Stimulated activated CD4-positive, alpha-beta T cell treated with anti-CD3 and anti-CD28 coated beads, Interleukin-4, amount 100 ng/mL, for 4 hours (primary cell): ENCODE measurements at regions not wholly inside any gene's neighbourhood (a gene's known extent, or its start where the extent isn't known, plus 50 kb on each side); places are given as distances from the start of the nearest gene placed in this dataset.

ENCODE experiments used
- DNase-seq, 2 experiments: peaks; one replicate each; pipeline ENCODE4 v3.0.0-alpha.2; 2020

GRCh38 chr2:239538357-239539052, 137.7 kb upstream of the HDAC4 start:
- no peak for DNase-seq

GRCh38 chr2:239537633-239538356, 137.0 kb upstream of the HDAC4 start:
- no peak for DNase-seq

DNA sequence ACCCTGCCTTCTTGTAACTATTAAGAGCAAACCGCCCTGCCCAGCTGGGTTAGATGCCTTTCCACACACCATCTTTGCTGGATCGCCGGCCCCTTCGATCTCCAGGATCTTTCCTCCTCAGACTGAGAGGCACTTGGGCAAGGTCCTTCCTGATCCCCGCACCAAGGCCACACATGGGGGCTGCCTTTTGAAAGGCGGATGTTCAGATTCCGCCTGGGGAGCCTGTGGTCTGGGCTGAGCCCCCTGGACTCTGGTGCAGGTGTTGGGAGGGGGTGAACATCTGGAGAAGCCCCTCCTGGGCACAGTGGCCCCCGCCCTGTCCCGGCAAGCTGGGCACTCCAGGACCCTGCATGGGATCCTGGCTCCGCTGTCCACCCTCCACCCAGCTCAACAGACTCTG, 135.4 kb upstream of the HDAC4 start:
- no peak for DNase-seq

DNA sequence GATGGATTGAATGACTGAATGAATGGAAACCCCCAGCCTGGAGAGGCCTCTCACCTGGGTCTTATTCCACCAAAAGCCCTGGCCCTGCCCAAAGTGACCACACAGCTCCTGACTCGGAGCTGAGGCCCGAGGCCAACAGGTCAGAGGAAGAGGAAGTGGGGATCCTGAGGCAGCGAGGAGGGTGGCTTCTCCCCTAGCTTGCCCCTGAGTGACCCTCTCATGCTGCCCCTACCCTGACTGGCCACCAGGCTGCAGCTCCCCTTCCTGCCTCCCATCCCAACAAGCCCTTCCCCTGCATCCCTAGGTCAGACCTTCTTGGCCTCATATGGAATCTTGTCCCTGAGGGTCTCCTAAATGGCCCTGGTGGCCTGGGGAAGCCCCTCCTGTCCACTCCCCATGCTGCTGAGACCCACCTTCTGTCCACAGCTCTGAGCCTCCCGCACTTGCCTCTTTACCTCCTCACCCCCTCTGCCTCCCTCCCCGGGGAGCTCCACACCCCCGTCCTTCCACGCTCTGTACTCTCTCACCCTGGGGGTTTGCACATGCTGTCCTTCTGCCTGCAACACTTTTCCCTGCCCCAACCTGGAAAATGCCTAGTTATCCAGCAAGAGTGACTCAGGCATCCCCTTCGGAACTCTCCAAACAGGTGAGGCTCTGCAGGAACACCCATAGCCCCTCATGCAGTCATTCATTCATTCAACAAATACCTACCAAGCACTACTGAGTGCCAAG, 134.8 kb upstream of the HDAC4 start:
- no peak for DNase-seq

- no peak for DNase-seq
Measured at GRCh38 chr2:239534581-239535412, 134.0 kb upstream of the HDAC4 start.

GRCh38 chr2:239533569-239534316, 132.9 kb upstream of the HDAC4 start:
- DNase-seq, result no peak

- DNase-seq, result no peak
Measured at GRCh38 chr2:239532859-239533258, 132.0 kb upstream of the HDAC4 start.

DNA sequence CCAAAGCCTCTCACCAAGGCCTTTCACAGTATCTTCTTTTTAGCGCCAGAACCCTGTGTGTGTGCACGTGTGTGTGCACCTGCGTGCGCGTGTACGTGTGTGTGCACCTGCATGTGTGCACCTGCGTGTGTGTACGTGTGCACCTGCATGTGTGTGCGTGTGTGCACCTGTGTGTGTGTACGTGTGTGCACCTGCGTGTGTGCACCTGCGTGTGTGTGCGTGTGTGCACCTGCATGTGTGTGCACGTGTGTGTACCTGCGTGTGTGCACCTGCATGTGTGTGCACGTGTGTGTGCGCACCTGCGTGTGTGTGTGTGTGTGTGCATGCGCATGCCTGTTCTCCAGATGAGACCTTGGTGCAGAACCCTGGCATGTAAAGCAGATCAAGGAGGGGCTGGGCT, 131.4 kb upstream of the HDAC4 start:
- no peak for DNase-seq

- no peak for DNase-seq
Measured at GRCh38 chr2:239531456-239532241, 130.8 kb upstream of the HDAC4 start.

DNA sequence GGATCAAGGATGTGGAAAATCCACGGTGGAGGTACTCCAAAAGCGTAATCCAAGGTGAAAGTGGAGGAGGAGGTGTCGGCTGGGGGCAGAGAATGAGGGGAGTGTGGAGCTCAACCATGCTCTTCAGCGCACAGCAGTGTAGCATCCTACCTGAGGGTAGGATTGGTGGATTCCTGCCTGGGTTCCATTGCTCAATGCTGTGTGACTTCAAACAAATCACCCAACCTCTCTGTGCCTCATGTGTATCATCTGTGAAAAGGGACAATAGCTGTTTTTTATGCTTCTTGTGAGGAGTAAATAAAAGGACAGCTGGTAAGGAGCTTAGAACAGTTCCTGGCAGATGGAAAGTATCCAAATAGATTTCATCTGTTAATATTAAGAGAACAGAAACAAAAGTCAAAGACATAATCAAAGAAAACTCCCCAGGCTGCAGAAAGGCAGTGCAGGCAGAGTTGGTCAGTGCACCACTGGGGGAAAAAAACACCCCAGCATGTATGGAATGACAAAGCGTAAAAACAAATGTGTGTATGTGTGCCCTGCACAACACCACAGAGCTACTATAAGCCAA, 130.0 kb upstream of the HDAC4 start:
- no peak for DNase-seq

GRCh38 chr2:239529313-239530015, 128.6 kb upstream of the HDAC4 start:
- DNase-seq, result no peak

- no peak for DNase-seq
Measured at GRCh38 chr2:239528883-239529282, 128.1 kb upstream of the HDAC4 start.

- no peak for DNase-seq
Measured at GRCh38 chr2:239528146-239528545, 127.3 kb upstream of the HDAC4 start.

DNA sequence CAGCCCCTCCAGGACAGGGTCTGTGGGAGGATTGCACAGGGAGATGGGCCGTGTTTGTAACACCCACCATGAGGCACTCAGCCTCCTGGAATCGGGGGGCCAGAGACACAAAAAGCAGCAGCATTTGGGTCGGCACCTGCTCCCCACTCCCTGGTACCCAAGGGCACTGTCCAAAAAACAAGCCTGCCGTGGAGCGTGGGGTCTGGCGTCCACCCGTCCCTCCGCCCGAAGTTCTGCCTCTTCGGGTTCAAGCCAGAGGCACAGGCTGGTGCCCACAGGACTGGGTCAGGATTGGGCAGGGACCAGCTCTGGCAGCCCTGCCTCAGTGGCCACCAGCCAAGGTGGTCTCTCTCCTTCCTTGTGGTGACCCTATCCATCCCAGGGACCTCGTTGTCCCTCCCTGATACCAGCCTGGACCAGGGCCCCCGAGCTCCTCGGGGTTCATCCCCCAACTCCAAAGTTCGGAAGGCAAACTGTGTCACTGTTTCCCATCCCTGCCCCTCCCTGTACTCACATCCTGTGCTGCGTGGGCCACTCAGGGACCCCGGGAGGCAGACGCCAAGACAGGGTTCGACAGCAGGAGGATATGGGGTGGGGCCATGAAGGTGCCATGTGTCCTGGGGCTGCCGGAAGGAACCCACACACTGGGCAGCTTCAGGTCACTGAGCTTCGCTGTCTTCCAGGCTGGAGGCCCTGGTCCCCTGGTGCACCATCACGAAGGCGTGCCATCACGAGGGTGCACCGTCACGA, 126.0 kb upstream of the HDAC4 start:
- no peak for DNase-seq

DNA sequence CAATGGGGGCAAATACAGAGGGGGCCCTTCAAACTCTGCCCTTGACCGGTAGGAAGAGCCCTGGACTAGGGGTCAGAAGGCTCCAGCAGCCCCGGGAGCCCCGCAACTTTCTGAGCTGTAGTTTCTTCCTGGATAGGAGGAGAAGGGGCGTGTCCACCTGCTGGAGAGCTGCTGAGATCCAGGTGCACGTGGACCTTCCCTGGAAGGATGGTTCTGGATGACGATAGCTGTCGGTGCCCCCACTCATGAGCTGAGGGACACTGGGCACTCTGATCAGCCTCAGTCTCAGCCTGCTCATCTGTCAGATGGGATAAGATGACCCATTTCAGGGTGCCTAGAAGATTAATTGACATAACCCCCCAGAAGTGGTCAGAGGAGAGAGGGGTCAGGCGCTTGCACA, 125.2 kb upstream of the HDAC4 start:
- DNase-seq, result no peak

DNA sequence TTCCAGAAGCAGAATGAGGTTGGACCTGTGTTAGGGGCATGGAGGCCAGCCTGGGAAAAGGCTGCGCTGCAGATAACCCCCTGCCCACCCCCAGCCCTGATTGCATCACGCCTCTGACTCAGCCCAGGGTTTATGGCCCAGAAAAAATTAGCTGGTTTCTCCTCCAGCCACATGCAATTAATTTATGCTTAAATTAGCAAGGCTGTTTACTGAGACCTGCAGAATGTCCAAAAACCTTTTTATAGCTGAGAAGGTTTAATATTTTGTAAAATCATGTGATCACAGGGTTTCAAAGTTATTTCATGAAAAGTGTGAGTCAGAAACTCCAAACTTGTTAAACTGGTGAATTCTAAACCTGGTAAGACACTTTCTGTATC, 123.1 kb upstream of the HDAC4 start:
- DNase-seq, result no peak

- no peak for DNase-seq
Measured at GRCh38 chr2:239523147-239523953, 122.5 kb upstream of the HDAC4 start.

- DNase-seq, result no peak
Measured at GRCh38 chr2:239522740-239523119, 121.9 kb upstream of the HDAC4 start.
